Lung (tissue), 11 donors: ENCODE measurements at regions not wholly inside any gene's neighbourhood (a gene's known extent, or its start where the extent isn't known, plus 50 kb on each side); places are given as distances from the start of the nearest gene placed in this dataset.

Source experiments
- ATAC-seq: fragments of 200-7000 bp; cut with Tn5 transposase; one replicate; pipeline ENCODE4 v1.9.1; 2020; ENCODE audit warnings: moderate number of reproducible peaks; ENCODE audit not compliant: insufficient read depth, low FRiP score
- DNase-seq, 3 donors: peaks; one replicate each; pipeline ENCODE4 v3.0.0-alpha.2; 2013 to 2017
- H3K27ac ChIP-seq, 2 donors: one replicate each; pipeline ENCODE4 v1.5.1; 2013; ENCODE audit warnings: mild to moderate bottlenecking in 2 of 2, moderate library complexity in 2 of 2, control low read depth in 1 of 2, inconsistent platforms in 1 of 2, low read depth in 1 of 2, low read length in 1 of 2
- H3K27me3 ChIP-seq, 3 donors: one replicate each; pipeline ENCODE4 v1.5.1; 2013; ENCODE audit warnings: low read length in 2 of 3; ENCODE audit not compliant: control insufficient read depth in 3 of 3, insufficient read depth in 3 of 3
- H3K36me3 ChIP-seq, 4 donors: one replicate each; pipeline ENCODE4 v1.5.1; 2013; ENCODE audit warnings: low read length in 4 of 4, mild to moderate bottlenecking in 1 of 4, moderate library complexity in 1 of 4; ENCODE audit not compliant: control insufficient read depth in 4 of 4, insufficient read depth in 4 of 4
- H3K4me1 ChIP-seq, 5 donors: one replicate each; pipeline ENCODE4 v1.5.1; 2013; ENCODE audit warnings: low read length in 5 of 5, mild to moderate bottlenecking in 2 of 5, moderate library complexity in 1 of 5; ENCODE audit not compliant: control insufficient read depth in 5 of 5, insufficient read depth in 5 of 5
- H3K4me3 ChIP-seq: one replicate; pipeline ENCODE4 v1.5.1; 2013; ENCODE audit warnings: mild to moderate bottlenecking, control low read depth, moderate library complexity
- H3K9ac ChIP-seq, 2 donors: one replicate each; pipeline ENCODE4 v1.5.1; 2013; ENCODE audit warnings: low read length in 2 of 2, control low read depth in 1 of 2; ENCODE audit not compliant: insufficient read depth in 1 of 2
- H3K9me3 ChIP-seq, 4 donors: one replicate each; pipeline ENCODE4 v1.5.1; 2013; ENCODE audit warnings: low read length in 3 of 4, mild to moderate bottlenecking in 1 of 4, moderate library complexity in 1 of 4; ENCODE audit not compliant: control insufficient read depth in 4 of 4, insufficient read depth in 3 of 4
- CTCF ChIP-seq: IDR thresholded peaks from 2 replicates; pipeline ENCODE4 v1.5.1; 2012; ENCODE audit warnings: mild to moderate bottlenecking; ENCODE audit errors: control extremely low read depth, extremely low read depth
- WGBS, 2 donors: extraction: QIAGEN DNeasy Blood & Tissue Kit; methylation state at CpG; one replicate each; pipeline ENCODE4 v1.1.7; 2013; 5-methylcytosine and 5-hydroxymethylcytosine counted together
- donor health status: control.
- donor health status: control.
- donor health status: Bipolar disorder and iron deficiency.
- donor health status: healthy.
- donor health status: DM: yes; HTN: yes; CAD: no.

GRCh38 chr6:28742668-28743270 lies 181.0 kb downstream of the TRIM27 start:
- Histone ChIP-seq H3K4me3 (no peak overlapping the region), H3K4me1 (no peaks in the 10 kb centered on the region), H3K9ac (no peak overlapping the region), H3K9me3 (peaks cover 0 to 14% (median 3%) of the 10 kb centered on the region in 4 donors), H3K27me3 (peaks cover 15 to 84% (median 78%) of the 10 kb centered on the region in 3 donors), H3K36me3 (no peaks in the 10 kb centered on the region), H3K27ac (no peak overlapping the region)
- no peak for TF ChIP-seq CTCF
- 6 to 7% methylated on average over 19 of the region's 19 CpGs for WGBS, 2 donors
- ATAC-seq: no peak
- no peak for DNase-seq

- DNase-seq (no peak), ATAC-seq (no peak)
- Histone ChIP-seq H3K27me3 (peaks cover 10 to 81% (median 78%) of the 10 kb centered on the region in 3 donors), H3K36me3 (no peaks in the 10 kb centered on the region), H3K27ac (no peak overlapping the region), H3K4me1 (no peaks in the 10 kb centered on the region), H3K4me3 (no peak overlapping the region), H3K9me3 (peaks cover 0 to 12% (median 3%) of the 10 kb centered on the region in 4 donors), H3K9ac (no peak overlapping the region)
- WGBS, 2 donors: 9 to 13% methylated on average over 10 of the region's 10 CpGs
- TF ChIP-seq CTCF: no peak
These were observed 180.5 kb downstream of the TRIM27 start for GRCh38 chr6:28743271-28743789.

- Histone ChIP-seq H3K9ac (no peak overlapping the region), H3K27me3 (peaks cover 0 to 65% (median 57%) of the 10 kb centered on the region in 3 donors)
- 29 to 41% methylated on average over 13 of the region's 13 CpGs for WGBS, 2 donors
These were observed 176.6 kb downstream of the TRIM27 start for GRCh38 chr6:28747083-28747630.

More at GRCh38 chr6:28747083-28747630, 176.6 kb downstream of the TRIM27 start:
- no peak for DNase-seq
- Histone ChIP-seq H3K9me3 (peaks cover 0 to 16% (median 3%) of the 10 kb centered on the region in 4 donors), H3K4me3 (no peak overlapping the region), H3K4me1 (no peaks in the 10 kb centered on the region), H3K27ac (no peak overlapping the region), H3K36me3 (no peaks in the 10 kb centered on the region)
- ATAC-seq: no peak
- no peak for TF ChIP-seq CTCF
